Motor neuron (in vitro differentiated cells): ENCODE measurements at regions not wholly inside any gene's neighbourhood (a gene's known extent, or its start where the extent isn't known, plus 50 kb on each side); places are given as distances from the start of the nearest gene placed in this dataset.

Source experiments
- ATAC-seq, 8 experiments: fragments of 200-7000 bp; cut with Tn5 transposase; replicated peaks in 6 of 8; 2 replicates each; pipeline ENCODE4 v1.8.0; 2021; ENCODE audit warnings: mild to moderate bottlenecking in 8 of 8, moderate library complexity in 8 of 8
- H3K27ac ChIP-seq, 2 donors: fragments of 250-450 bp; sonication (Bioruptor Pico); 2 replicates each; pipeline ENCODE4 v1.9.0; 2021; ENCODE audit warnings: antibody characterized with exemption in 2 of 2, mild to moderate bottlenecking in 2 of 2, moderate library complexity in 1 of 2
- H3K4me1 ChIP-seq, 2 donors: fragments of 250-450 bp; sonication (Bioruptor Pico); replicated peaks in 1 of 2; 2 replicates each; pipeline ENCODE4 v1.6.1; 2021; ENCODE audit warnings: antibody characterized with exemption in 2 of 2, mild to moderate bottlenecking in 2 of 2, moderate library complexity in 1 of 2
- H3K4me3 ChIP-seq, 5 donors: fragments of 250-450 bp; sonication (Bioruptor Pico); 2 replicates each; pipeline ENCODE4 v1.9.0; 2021; ENCODE audit warnings: antibody characterized with exemption in 5 of 5, mild to moderate bottlenecking in 5 of 5, moderate library complexity in 4 of 5
- WGBS, 10 experiments: fragments of 450-650 bp; shearing (Covaris generic); methylation state at CpG; one replicate each; pipeline ENCODE4 v1.0.0; 2022; 5-methylcytosine and 5-hydroxymethylcytosine counted together
- in situ Hi-C, 9 experiments: fragments of 400-800 bp; cut with MboI; loops; one replicate each; pipeline ENCODE4 v1.15.0; 2021; ENCODE audit warnings: low sequenced_read_pairs in 9 of 9, low pct_unique_long_range_greater_than_20kb in 2 of 9; ENCODE audit not compliant: unreplicated experiment in 9 of 9

DNA sequence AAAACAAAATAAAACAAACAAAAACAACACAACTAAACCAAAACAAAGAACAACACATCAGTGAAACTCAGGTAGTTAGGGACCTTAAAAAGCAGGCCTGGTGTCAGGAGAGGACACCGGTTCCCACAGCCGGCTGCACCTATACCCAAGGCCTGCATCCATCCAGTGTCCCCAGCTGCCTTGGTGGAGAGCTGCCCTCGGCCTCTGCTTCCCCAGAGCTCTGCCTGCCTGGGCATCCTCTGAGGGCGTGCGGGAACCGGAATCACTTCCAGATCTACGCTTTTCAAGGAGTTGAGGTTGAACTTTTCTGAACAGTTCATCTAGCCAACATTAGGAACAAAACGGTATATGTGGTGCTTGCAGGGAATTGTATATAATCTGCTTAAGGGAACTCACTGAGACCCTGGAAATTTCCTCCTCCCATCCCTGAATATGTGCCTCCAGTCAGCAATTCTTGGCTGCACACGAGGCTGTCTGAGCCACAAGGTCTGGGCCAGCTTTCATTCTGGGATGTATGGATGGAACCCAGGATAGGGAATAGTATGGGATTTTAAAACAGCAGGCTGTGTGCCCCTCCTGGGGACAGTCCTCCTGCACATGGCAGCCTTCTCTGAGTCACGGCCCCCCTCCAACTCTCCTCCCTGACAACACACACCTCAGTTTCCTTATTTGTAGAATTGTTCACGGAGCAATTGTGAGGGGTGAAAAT, 319.0 kb upstream of the RTL1 start:
- Histone ChIP-seq H3K4me3 (no peak overlapping the region), H3K4me1 (peaks cover 45 to 46% of the 10 kb centered on the region in 2 donors), H3K27ac (peak overlapping the region; percentile 71 to 73)
- in situ Hi-C loops: no loop called here
- ATAC-seq: peak in 5 of 8 experiments; percentile 19 to 71 (median 65)
- WGBS, 10 experiments: 0 to 100% (median 40%) methylated on average over 1 to 6 of the region's 11 CpGs; no CpG with 5 or more reads in 2 of the 10 experiments

GRCh38 chr14:101223127-101223526, 319.6 kb upstream of the RTL1 start:
- WGBS, 10 experiments: 0 to 63% (median 7%) methylated on average over 1 to 5 of the region's 6 CpGs; no CpG with 5 or more reads in 3 of the 10 experiments
- peaks cover 45 to 46% of the 10 kb centered on the region in 2 donors for H3K4me1 ChIP-seq
- in situ Hi-C loops: no loop called here
- H3K27ac ChIP-seq: peak overlapping the region; percentile 83 to 92
- ATAC-seq: peak in 5 of 8 experiments; percentile 59 to 90 (median 87)
- H3K4me3 ChIP-seq: no peak overlapping the region

DNA sequence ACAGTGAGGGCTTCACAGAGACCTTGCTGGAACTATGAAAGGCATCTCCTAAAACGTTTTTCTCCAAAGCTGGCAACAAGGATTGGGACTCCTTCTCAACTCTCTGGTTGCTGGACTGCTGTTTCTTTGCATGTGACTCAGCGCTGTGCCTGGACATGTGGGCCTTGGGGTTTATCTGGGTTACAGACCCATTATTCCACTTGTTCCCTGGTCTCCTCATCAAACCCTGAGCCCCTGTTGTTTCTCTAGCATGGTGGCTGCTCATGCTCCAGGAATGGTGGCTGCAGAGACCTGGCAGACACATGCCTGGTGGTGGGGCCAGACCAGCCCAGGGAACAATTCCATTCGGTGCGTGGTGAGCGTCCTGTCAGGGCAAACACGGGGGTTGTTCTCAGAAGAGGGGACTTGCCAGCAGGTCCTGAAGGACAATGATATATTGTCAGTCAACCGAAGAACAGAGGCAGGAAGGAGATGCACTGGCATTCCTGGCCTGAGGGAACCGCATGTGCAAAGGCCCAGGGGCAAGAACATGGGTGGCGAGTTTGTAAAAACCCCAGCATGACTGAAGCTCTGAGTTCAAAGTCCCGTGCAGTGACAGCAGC, 320.1 kb upstream of the RTL1 start:
- Histone ChIP-seq H3K4me3 (no peak overlapping the region), H3K27ac (peak overlapping the region; percentile 83 to 92), H3K4me1 (peaks cover 46 to 47% of the 10 kb centered on the region in 2 donors)
- WGBS, 10 experiments: 30 to 90% (median 47%) methylated on average over 1 to 7 of the region's 10 CpGs; no CpG with 5 or more reads in 4 of the 10 experiments
- in situ Hi-C loops: no loop called here
- ATAC-seq: no peak

DNA sequence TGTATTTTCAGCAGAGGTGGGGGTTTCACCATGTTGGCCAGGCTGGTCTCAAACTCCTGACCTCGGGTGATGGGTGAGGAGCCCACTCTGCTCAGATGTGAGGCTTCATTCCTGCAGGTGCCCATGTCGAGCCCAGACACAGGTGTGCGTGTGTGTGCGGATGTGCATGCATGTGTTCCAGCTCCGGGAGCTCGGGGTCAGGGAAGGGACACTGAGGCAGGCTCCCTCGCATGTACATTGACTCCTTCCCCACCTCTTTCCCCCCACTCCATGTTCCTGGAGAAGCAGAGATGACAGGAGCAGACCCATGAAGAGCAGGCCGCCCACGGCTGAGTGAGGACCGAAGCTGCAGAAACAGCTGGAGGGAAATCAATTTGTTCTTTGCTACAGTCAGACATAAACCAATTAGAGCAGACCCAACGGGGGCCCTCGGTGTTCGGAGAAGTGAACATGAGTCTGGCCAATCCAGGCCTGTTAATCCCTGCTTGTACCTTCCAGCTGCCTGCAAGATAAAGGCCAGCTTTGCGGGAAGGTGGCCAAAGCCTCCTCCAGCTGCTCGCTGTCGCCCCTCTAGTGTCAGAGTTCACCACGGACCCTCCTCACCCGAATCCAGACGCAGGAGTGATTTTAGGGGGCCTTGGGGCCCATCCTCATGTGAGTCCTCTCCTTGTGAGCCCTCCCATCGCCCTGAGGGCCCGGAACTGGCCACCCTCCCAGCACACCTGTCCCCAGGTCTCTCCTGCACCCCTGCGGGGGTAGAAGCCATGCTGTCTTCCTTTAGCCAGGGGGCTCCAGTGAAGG, 321.0 kb upstream of the RTL1 start:
- Histone ChIP-seq H3K4me3 (no peak overlapping the region), H3K4me1 (peaks cover 48 to 56% of the 10 kb centered on the region in 2 donors), H3K27ac (peak overlapping the region; percentile 83 to 92)
- in situ Hi-C loops: loop anchor here in 1 of 9 experiments (25.0 kb wide), 1 partner anchor 562 kb away; no protein-coding TSS in a partner anchor
- WGBS, 10 experiments: 0 to 100% (median 54%) methylated on average over 1 to 5 of the region's 22 CpGs; no CpG with 5 or more reads in 4 of the 10 experiments
- peak in 1 of 8 experiments; percentile 16 for ATAC-seq

GRCh38 chr14:101225157-101226152, 321.9 kb upstream of the RTL1 start:
- WGBS, 10 experiments: 72% methylated on average over 6 of the region's 28 CpGs; no CpG with 5 or more reads in 9 of the 10 experiments
- H3K4me3 ChIP-seq: no peak overlapping the region
- in situ Hi-C loops: loop anchor here in 1 of 9 experiments (25.0 kb wide), 1 partner anchor 563 kb away; no protein-coding TSS in a partner anchor
- peaks cover 48 to 57% of the 10 kb centered on the region in 2 donors for H3K4me1 ChIP-seq
- peak in 3 of 8 experiments; percentile 19 to 40 (median 24) for ATAC-seq
- peak overlapping the region in 1 of 2 donors; percentile 92 for H3K27ac ChIP-seq

DNA sequence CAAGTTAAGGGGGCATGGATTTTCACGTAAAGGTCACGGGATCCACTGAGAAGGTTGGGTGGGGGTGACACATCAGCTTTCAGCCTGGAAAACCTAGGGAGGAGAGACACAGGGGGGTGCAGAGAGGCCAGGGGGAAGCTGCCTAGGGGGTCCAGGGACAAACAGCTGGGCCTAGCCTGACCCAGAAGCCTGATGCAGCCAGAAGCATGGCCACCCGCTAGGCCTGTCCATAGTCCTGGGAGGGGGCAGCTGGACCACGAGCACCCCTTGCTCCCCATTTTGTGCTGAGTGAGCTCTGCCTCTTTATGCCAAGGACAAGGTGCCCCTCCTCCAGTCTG, 322.7 kb upstream of the RTL1 start:
- Histone ChIP-seq H3K4me3 (no peak overlapping the region), H3K4me1 (peaks cover 48 to 57% of the 10 kb centered on the region in 2 donors), H3K27ac (no peak overlapping the region)
- in situ Hi-C loops: loop anchor here in 1 of 9 experiments (25.0 kb wide), 1 partner anchor 564 kb away; no protein-coding TSS in a partner anchor
- ATAC-seq: no peak
- no CpG with 5 or more reads among the region's 4 CpGs for WGBS, 10 experiments

- peaks cover 48 to 55% of the 10 kb centered on the region in 2 donors for H3K4me1 ChIP-seq
- H3K27ac ChIP-seq: no peak overlapping the region
- H3K4me3 ChIP-seq: no peak overlapping the region
- in situ Hi-C loops: loop anchor here in 1 of 9 experiments (25.0 kb wide), 1 partner anchor 565 kb away; no protein-coding TSS in a partner anchor
- 20 to 100% (median 92%) methylated on average over 1 to 8 of the region's 27 CpGs; no CpG with 5 or more reads in 4 of the 10 experiments for WGBS, 10 experiments
- ATAC-seq: peak in 1 of 8 experiments; percentile 11
Observed at GRCh38 chr14:101226603-101227425, 323.3 kb upstream of the RTL1 start.

DNA sequence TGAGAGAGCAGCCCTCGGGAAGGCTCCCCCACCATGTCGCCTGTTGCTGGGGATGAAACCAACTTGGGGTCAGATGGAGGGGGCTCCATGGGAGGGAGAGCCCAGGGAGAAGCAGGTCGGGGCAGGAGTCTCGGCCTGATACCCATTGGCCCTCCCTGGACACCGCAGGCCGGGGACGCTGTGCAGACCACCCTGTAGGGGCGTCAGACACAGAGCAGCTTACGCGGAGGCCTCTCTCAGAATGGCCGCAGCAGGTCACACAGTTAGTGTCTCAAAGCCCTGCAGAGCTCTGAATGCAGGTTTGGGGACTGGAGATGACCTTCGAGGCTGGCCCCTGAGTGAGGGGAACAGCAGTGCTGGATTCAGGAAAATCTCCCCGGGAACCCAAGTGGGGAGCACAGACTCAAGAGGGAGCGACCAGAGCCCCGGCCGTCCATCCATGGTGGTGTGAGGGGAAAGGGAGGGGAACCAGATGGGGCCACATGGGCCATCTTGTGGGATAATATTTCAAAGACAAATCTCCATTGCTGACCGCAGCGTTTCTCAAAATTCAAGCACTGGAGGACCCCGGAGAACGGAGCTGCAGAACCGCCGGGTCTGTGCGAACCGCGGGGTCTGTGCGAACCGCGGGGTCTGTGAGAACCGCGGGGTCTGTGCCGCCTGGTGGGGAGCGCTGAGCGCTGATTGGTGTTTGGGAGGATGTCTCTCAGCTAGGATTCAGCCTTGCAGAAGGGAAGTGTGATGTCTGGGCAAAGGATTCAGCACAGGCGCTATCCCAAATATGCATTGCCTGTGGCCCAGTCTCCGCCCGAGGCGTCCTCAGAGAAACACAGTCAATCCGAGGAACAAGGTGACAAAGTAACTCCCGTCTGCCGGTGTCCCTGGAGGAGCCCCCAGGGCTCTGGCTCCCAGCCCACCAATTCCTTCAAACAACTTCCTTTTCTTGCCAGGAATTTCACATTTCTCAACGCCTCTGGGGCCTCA, 324.4 kb upstream of the RTL1 start:
- in situ Hi-C loops: loop anchor here in 1 of 9 experiments (25.0 kb wide), 1 partner anchor 566 kb away; no protein-coding TSS in a partner anchor
- Histone ChIP-seq H3K4me1 (peaks cover 43 to 50% of the 10 kb centered on the region in 2 donors), H3K27ac (no peak overlapping the region), H3K4me3 (no peak overlapping the region)
- ATAC-seq: no peak
- WGBS, 10 experiments: 0 to 100% (median 80%) methylated on average over 1 to 15 of the region's 41 CpGs; no CpG with 5 or more reads in 1 of the 10 experiments

DNA sequence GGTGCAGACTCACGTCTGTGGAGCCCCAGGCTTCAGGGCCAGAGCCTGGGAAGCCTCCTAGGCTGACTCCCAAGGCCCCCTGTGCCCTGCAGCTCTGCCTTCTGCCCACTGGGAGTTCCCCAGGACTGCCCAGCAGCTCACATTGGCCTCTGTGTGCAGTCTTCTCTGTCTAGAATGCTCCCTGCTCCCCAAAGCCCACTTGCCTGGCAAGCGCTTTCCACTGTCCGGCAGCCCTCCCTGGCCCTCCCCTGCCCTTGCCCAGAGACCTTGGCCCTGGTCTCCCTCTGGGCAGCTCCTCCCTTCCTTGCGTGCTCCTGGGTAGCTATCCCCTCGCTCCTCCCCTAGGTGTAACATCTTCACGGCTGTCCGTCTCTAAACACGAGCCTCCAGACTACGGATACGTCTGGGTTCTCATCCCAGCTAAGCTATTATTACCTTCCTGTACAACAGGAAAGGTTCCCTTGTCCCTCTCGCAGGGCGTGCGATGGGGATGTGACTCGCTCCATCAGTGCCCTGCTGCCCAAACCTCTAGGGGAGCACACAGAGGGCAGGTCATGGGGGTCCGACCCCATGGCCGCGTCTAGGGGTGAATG, 325.5 kb upstream of the RTL1 start:
- H3K4me1 ChIP-seq: peaks cover 45 to 54% of the 10 kb centered on the region in 2 donors
- peak overlapping the region in 1 of 2 donors; percentile 28 for H3K27ac ChIP-seq
- in situ Hi-C loops: loop anchor here in 1 of 9 experiments (25.0 kb wide), 1 partner anchor 567 kb away; no protein-coding TSS in a partner anchor
- peak overlapping the region in 1 of 5 donors; percentile 9 for H3K4me3 ChIP-seq
- ATAC-seq: peak in 1 of 8 experiments; percentile 25
- WGBS, 10 experiments: 94 to 100% (median 97%) methylated on average over 1 to 10 of the region's 17 CpGs; no CpG with 5 or more reads in 6 of the 10 experiments

GRCh38 chr14:101229666-101230065, 326.1 kb upstream of the RTL1 start:
- H3K4me1 ChIP-seq: peaks cover 45 to 54% of the 10 kb centered on the region in 2 donors
- H3K4me3 ChIP-seq: peak overlapping the region in 1 of 5 donors; percentile 9
- in situ Hi-C loops: loop anchor here in 1 of 9 experiments (25.0 kb wide), 1 partner anchor 567 kb away; no protein-coding TSS in a partner anchor
- ATAC-seq: no peak
- peak overlapping the region in 1 of 2 donors; percentile 4 for H3K27ac ChIP-seq
- WGBS, 10 experiments: 0 to 67% (median 50%) methylated on average over 1 to 3 of the region's 27 CpGs; no CpG with 5 or more reads in 7 of the 10 experiments
